ENCODE measurements at regions not wholly inside any gene's neighbourhood (a gene's known extent, or its start where the extent isn't known, plus 50 kb on each side); places are given as distances from the start of the nearest gene placed in this dataset.

GRCh38 chr3:166190360-166190759 is 353.1 kb upstream of the BCHE start:
- POLR2A ChIA-PET (ENCODE audit: low non-redundant PET) = no interaction called here
- Histone ChIP-seq H3K4me1 (ENCODE audit: insufficient read depth, low read length, poor library complexity, severe bottlenecking) (no peaks in the 10 kb centered on the region), H3K27me3 (replicated peaks; ENCODE audit: insufficient read depth, low read depth, low read length, poor library complexity) (no peaks in the 10 kb centered on the region), H3K36me3 (ENCODE audit: insufficient read depth, low read length, poor library complexity, severe bottlenecking) (no peaks in the 10 kb centered on the region), H3K27ac (ENCODE audit: low read depth, low read length, poor library complexity, severe bottlenecking) (no peak overlapping the region), H3K9me3 (ENCODE audit: low read depth, low read length, poor library complexity, severe bottlenecking) (no peaks in the 10 kb centered on the region), H3K4me3 (ENCODE audit: low read depth, low read length, poor library complexity, severe bottlenecking) (no peak overlapping the region)
- CTCF ChIA-PET = no interaction called here
- intact Hi-C loops (cut with micrococcal nuclease; ENCODE audit: unreplicated experiment) = no loop called here
- no TSS peak for BruUV-seq (replicated peaks)
- DNase-seq (ENCODE audit: low spot score) = no peak
- TF ChIP-seq CTCF (conservative IDR thresholded peaks at IDR 0.05; ENCODE audit: low read depth, low read length) (no peak), EZH2 (IDR thresholded peaks at IDR 0.05; ENCODE audit: borderline replicate concordance, low read depth, low read length, poor library complexity, severe bottlenecking) (no peak)

- Histone ChIP-seq H3K36me3 (ENCODE audit: insufficient read depth, low read length, poor library complexity, severe bottlenecking) (no peaks in the 10 kb centered on the region), H3K4me3 (ENCODE audit: low read depth, low read length, poor library complexity, severe bottlenecking) (no peak overlapping the region), H3K27me3 (replicated peaks; ENCODE audit: insufficient read depth, low read depth, low read length, poor library complexity) (no peaks in the 10 kb centered on the region), H3K27ac (ENCODE audit: low read depth, low read length, poor library complexity, severe bottlenecking) (no peak overlapping the region), H3K4me1 (ENCODE audit: insufficient read depth, low read length, poor library complexity, severe bottlenecking) (no peaks in the 10 kb centered on the region), H3K9me3 (ENCODE audit: low read depth, low read length, poor library complexity, severe bottlenecking) (no peaks in the 10 kb centered on the region)
- DNase-seq (ENCODE audit: low spot score) = no peak
- intact Hi-C loops (cut with micrococcal nuclease; ENCODE audit: unreplicated experiment) = no loop called here
- no TSS peak for BruUV-seq (replicated peaks)
- ChIA-PET POLR2A (ENCODE audit: low non-redundant PET) (no interaction called here), CTCF (no interaction called here)
- no peak for TF ChIP-seq CTCF (conservative IDR thresholded peaks at IDR 0.05; ENCODE audit: low read depth, low read length)
- no peak for TF ChIP-seq EZH2 (IDR thresholded peaks at IDR 0.05; ENCODE audit: borderline replicate concordance, low read depth, low read length, poor library complexity, severe bottlenecking)
Observed at GRCh38 chr3:166187237-166187636, 350.0 kb upstream of the BCHE start.

- TF ChIP-seq CTCF (conservative IDR thresholded peaks at IDR 0.05; ENCODE audit: low read depth, low read length) (no peak), EZH2 (IDR thresholded peaks at IDR 0.05; ENCODE audit: borderline replicate concordance, low read depth, low read length, poor library complexity, severe bottlenecking) (no peak)
- no peaks in the 10 kb centered on the region for H3K9me3 ChIP-seq (ENCODE audit: low read depth, low read length, poor library complexity, severe bottlenecking)
- no peak for DNase-seq (ENCODE audit: low spot score)
- H3K4me3 ChIP-seq (ENCODE audit: low read depth, low read length, poor library complexity, severe bottlenecking) = no peak overlapping the region
- no peaks in the 10 kb centered on the region for H3K4me1 ChIP-seq (ENCODE audit: insufficient read depth, low read length, poor library complexity, severe bottlenecking)
- no TSS peak for BruUV-seq (replicated peaks)
- no peaks in the 10 kb centered on the region for H3K27me3 ChIP-seq (replicated peaks; ENCODE audit: insufficient read depth, low read depth, low read length, poor library complexity)
- ChIA-PET CTCF (no interaction called here), POLR2A (ENCODE audit: low non-redundant PET) (no interaction called here)
- intact Hi-C loops (cut with micrococcal nuclease; ENCODE audit: unreplicated experiment) = no loop called here
- no peaks in the 10 kb centered on the region for H3K36me3 ChIP-seq (ENCODE audit: insufficient read depth, low read length, poor library complexity, severe bottlenecking)
- no peak overlapping the region for H3K27ac ChIP-seq (ENCODE audit: low read depth, low read length, poor library complexity, severe bottlenecking)
Observed at GRCh38 chr3:166186003-166186402, 348.8 kb upstream of the BCHE start.

All from A673 (cell line).